Panc1 (cell line): ENCODE measurements at regions not wholly inside any gene's neighbourhood (a gene's known extent, or its start where the extent isn't known, plus 50 kb on each side); places are given as distances from the start of the nearest gene placed in this dataset.

Experiments
- ATAC-seq: fragments of 200-7000 bp; cut with Tn5 transposase; 2 replicates; pipeline ENCODE4 v1.9.1; 2020; ENCODE audit warnings: mild to moderate bottlenecking, moderate library complexity
- BruUV-seq: library from RNA; stranded (reverse); fragments of 400-500 nt; replicated peaks from 2 replicates; lab custom pipeline; 2021; lab: Mats Ljungman, UMichigan
- CTCF ChIA-PET: fragments of 300-600 bp; sonication (Branson Sonifier 250); formaldehyde crosslinking; loops from one replicate; lab custom pipeline; 2022; ENCODE audit warnings: antibody characterized with exemption; lab: Charles Lee
- POLR2A ChIA-PET: fragments of 300-600 bp; sonication (Branson Sonifier 250); formaldehyde crosslinking; loops from one replicate; lab custom pipeline; 2022; ENCODE audit warnings: antibody characterized with exemption; lab: Charles Lee
- DNase-seq: peaks from one replicate; pipeline ENCODE4 v3.0.0-alpha.2; 2010; ENCODE audit warnings: low read depth, low spot score
- H3K27ac ChIP-seq: 2 replicates; pipeline ENCODE4 v1.5.1; 2011; ENCODE audit warnings: mild to moderate bottlenecking, low read length, inconsistent platforms
- H3K27me3 ChIP-seq: fragments of 200-500 bp; sonication (Bioruptor generic); 2 replicates; pipeline ENCODE4 v1.6.0; 2014; ENCODE audit warnings: low read length, inconsistent platforms; ENCODE audit not compliant: control insufficient read depth, insufficient read depth
- H3K36me3 ChIP-seq: fragments of 200-500 bp; sonication (Bioruptor generic); 2 replicates; pipeline ENCODE4 v1.5.1; 2014; ENCODE audit warnings: inconsistent platforms, mild to moderate bottlenecking, low read length, moderate library complexity; ENCODE audit not compliant: control insufficient read depth, insufficient read depth
- H3K4me1 ChIP-seq: 2 replicates; pipeline ENCODE4 v1.5.1; 2011; ENCODE audit warnings: inconsistent platforms, mild to moderate bottlenecking, low read length, moderate library complexity; ENCODE audit not compliant: control insufficient read depth, insufficient read depth
- H3K4me3 ChIP-seq, 2 experiments: 2 replicates each; pipeline ENCODE4 v1.5.1; 2011 to 2012; ENCODE audit warnings: low read depth in 2 of 2, low read length in 2 of 2, mild to moderate bottlenecking in 2 of 2, inconsistent platforms in 1 of 2, moderate library complexity in 1 of 2
- H3K9me3 ChIP-seq: fragments of 200-500 bp; sonication (Bioruptor generic); 2 replicates; pipeline ENCODE4 v1.5.1; 2014; ENCODE audit warnings: low read depth, mild to moderate bottlenecking, inconsistent platforms, low read length, moderate library complexity; ENCODE audit not compliant: control insufficient read depth, insufficient read depth
- POLR2AphosphoS5 ChIP-seq: IDR thresholded peaks from 2 replicates; pipeline ENCODE4 v1.6.1; 2012; ENCODE audit warnings: mild to moderate bottlenecking, low read depth, low read length, moderate library complexity
- SIN3A ChIP-seq: IDR thresholded peaks from 2 replicates; pipeline ENCODE4 v1.6.1; 2012; ENCODE audit warnings: low read depth, mild to moderate bottlenecking, low read length, moderate library complexity, borderline replicate concordance; ENCODE audit not compliant: insufficient read depth
- TCF7L2 ChIP-seq: IDR thresholded peaks from 2 replicates; pipeline ENCODE4 v1.6.1; 2011; ENCODE audit warnings: mild to moderate bottlenecking, low read depth, low read length, inconsistent platforms
- in situ Hi-C: cut with HindIII; loops from 2 replicates; pipeline ENCODE4 v1.10.0; 2016; ENCODE audit warnings: low sequenced_read_pairs, low pct_unique_long_range_greater_than_20kb
- intact Hi-C: fragments of 100-400 bp; cut with micrococcal nuclease; formaldehyde crosslinking; loops from one replicate; pipeline ENCODE4 v1.10.0; 2022; ENCODE audit not compliant: unreplicated experiment
- TF ChIP-seq, protein P1 (sequence below): fragments of 450-650 bp; IDR thresholded peaks from 2 replicates; pipeline ENCODE4 v1.5.1; 2017; ENCODE audit warnings: mild to moderate bottlenecking
- TF ChIP-seq, protein P2 (sequence below), 2 experiments: IDR thresholded peaks; 2 replicates each; pipeline ENCODE4 v1.6.1; 2011 to 2012; ENCODE audit warnings: low read depth in 2 of 2, control low read depth in 1 of 2, low read length in 1 of 2, mild to moderate bottlenecking in 1 of 2, moderate library complexity in 1 of 2; ENCODE audit not compliant: insufficient read depth in 1 of 2

DNA sequence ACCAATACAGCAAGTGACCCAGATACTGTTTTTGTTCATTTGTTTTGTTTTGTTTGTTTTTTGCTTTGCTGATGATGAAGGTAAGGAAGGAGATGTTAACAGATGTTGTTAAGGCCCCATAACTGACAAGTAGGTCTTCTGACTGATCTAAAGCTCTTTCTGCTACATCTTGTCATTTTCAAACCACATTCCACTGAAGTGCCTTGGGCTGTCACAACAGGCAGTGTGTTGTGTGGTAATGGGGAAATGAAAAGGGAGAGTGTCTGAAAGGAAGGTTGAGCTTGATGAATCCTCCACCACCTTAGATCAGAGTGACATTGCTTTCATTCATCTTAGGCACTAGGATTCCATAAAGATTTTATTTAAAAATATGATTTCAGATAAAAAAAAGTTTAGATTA, 479.4 kb upstream of the SYNCRIP start:
- no peaks in the 10 kb centered on the region for H3K4me1 ChIP-seq
- in situ Hi-C loops: no loop called here
- ATAC-seq: no peak

DNA sequence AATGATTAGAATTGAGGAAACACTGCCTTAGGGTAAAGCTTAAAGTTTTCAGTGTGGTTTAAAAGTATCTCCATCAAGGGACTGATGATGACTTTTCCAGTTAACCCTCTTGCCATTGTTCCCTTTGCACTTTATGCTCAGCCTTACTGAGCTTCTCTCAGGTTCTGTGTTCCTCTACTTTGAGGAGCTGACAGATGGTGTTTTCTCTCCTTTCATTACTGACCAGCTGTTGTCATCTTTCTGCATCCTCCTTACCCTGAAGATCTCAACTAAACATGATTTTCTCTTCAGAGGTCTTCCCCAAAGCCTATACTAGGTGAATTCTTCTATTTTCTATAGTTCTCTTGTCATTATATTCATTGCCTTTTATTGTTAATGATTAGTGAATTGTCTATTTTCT, 475.6 kb upstream of the SYNCRIP start:
- in situ Hi-C loops: no loop called here

More for the DNA sequence above, 479.4 kb upstream of the SYNCRIP start:
- DNase-seq: no peak
- Histone ChIP-seq H3K27me3 (no peaks in the 10 kb centered on the region), H3K27ac (no peak overlapping the region), H3K9me3 (no peaks in the 10 kb centered on the region), H3K4me3 (no peak overlapping the region), H3K36me3 (no peaks in the 10 kb centered on the region)
- CTCF ChIA-PET: no interaction called here
- TF ChIP-seq SIN3A: no peak
- TF ChIP-seq, protein P1, sequence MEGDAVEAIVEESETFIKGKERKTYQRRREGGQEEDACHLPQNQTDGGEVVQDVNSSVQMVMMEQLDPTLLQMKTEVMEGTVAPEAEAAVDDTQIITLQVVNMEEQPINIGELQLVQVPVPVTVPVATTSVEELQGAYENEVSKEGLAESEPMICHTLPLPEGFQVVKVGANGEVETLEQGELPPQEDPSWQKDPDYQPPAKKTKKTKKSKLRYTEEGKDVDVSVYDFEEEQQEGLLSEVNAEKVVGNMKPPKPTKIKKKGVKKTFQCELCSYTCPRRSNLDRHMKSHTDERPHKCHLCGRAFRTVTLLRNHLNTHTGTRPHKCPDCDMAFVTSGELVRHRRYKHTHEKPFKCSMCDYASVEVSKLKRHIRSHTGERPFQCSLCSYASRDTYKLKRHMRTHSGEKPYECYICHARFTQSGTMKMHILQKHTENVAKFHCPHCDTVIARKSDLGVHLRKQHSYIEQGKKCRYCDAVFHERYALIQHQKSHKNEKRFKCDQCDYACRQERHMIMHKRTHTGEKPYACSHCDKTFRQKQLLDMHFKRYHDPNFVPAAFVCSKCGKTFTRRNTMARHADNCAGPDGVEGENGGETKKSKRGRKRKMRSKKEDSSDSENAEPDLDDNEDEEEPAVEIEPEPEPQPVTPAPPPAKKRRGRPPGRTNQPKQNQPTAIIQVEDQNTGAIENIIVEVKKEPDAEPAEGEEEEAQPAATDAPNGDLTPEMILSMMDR: no peak
- no peak for TF ChIP-seq POLR2AphosphoS5
- no peak for TF ChIP-seq TCF7L2
- TF ChIP-seq, protein P2, sequence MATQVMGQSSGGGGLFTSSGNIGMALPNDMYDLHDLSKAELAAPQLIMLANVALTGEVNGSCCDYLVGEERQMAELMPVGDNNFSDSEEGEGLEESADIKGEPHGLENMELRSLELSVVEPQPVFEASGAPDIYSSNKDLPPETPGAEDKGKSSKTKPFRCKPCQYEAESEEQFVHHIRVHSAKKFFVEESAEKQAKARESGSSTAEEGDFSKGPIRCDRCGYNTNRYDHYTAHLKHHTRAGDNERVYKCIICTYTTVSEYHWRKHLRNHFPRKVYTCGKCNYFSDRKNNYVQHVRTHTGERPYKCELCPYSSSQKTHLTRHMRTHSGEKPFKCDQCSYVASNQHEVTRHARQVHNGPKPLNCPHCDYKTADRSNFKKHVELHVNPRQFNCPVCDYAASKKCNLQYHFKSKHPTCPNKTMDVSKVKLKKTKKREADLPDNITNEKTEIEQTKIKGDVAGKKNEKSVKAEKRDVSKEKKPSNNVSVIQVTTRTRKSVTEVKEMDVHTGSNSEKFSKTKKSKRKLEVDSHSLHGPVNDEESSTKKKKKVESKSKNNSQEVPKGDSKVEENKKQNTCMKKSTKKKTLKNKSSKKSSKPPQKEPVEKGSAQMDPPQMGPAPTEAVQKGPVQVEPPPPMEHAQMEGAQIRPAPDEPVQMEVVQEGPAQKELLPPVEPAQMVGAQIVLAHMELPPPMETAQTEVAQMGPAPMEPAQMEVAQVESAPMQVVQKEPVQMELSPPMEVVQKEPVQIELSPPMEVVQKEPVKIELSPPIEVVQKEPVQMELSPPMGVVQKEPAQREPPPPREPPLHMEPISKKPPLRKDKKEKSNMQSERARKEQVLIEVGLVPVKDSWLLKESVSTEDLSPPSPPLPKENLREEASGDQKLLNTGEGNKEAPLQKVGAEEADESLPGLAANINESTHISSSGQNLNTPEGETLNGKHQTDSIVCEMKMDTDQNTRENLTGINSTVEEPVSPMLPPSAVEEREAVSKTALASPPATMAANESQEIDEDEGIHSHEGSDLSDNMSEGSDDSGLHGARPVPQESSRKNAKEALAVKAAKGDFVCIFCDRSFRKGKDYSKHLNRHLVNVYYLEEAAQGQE (IDR thresholded peaks at IDR 0.05; ENCODE audit: insufficient read depth in 1 of 2, low read depth in 2 of 2, low read length in 1 of 2): no peak
- no TSS peak for BruUV-seq
- intact Hi-C loops: no loop called here
- POLR2A ChIA-PET: no interaction called here

More for the DNA sequence above, 475.6 kb upstream of the SYNCRIP start:
- no peaks in the 10 kb centered on the region for H3K9me3 ChIP-seq
- BruUV-seq: no TSS peak
- no peak overlapping the region for H3K4me3 ChIP-seq
- no peak for DNase-seq
- no peak overlapping the region for H3K27ac ChIP-seq
- CTCF ChIA-PET: no interaction called here
- no peaks in the 10 kb centered on the region for H3K27me3 ChIP-seq
- no peaks in the 10 kb centered on the region for H3K36me3 ChIP-seq
- H3K4me1 ChIP-seq: no peaks in the 10 kb centered on the region
- POLR2A ChIA-PET: no interaction called here
- intact Hi-C loops: no loop called here
- ATAC-seq: no peak
- TF ChIP-seq SIN3A (no peak), TCF7L2 (no peak), POLR2AphosphoS5 (no peak)
- TF ChIP-seq, protein P1: no peak
- TF ChIP-seq, protein P2 (IDR thresholded peaks at IDR 0.05; ENCODE audit: insufficient read depth in 1 of 2, low read depth in 2 of 2, low read length in 1 of 2): no peak
